DOHH2 (cell line): ENCODE measurements at regions not wholly inside any gene's neighbourhood (a gene's known extent, or its start where the extent isn't known, plus 50 kb on each side); places are given as distances from the start of the nearest gene placed in this dataset.

Experiments used
- H3F3A ChIP-seq: fragments of 200-600 bp; sonication (generic), shearing (Covaris generic); 2 replicates; pipeline ENCODE4 v1.6.0; 2016; ENCODE audit warnings: antibody characterized with exemption, mild to moderate bottlenecking; ENCODE audit not compliant: control insufficient read depth, insufficient read depth
- H3K27ac ChIP-seq: fragments of 200-600 bp; sonication (generic); 2 replicates; pipeline ENCODE4 v1.5.1; 2014; ENCODE audit warnings: low read depth, mild to moderate bottlenecking, low read length, moderate library complexity
- H3K27me3 ChIP-seq: fragments of 200-600 bp; sonication (generic); 2 replicates; pipeline ENCODE4 v1.6.1; 2014; ENCODE audit warnings: mild to moderate bottlenecking, low read length, mixed read lengths; ENCODE audit not compliant: control insufficient read depth
- H3K36me3 ChIP-seq: fragments of 200-600 bp; sonication (generic); 2 replicates; pipeline ENCODE4 v1.6.1; 2014; ENCODE audit warnings: mild to moderate bottlenecking, low read length, moderate library complexity, mixed read lengths; ENCODE audit not compliant: control insufficient read depth
- H3K4me1 ChIP-seq: fragments of 200-600 bp; sonication (generic); 2 replicates; pipeline ENCODE4 v1.6.1; 2014; ENCODE audit warnings: mild to moderate bottlenecking, low read length, mixed read lengths; ENCODE audit not compliant: control insufficient read depth
- H3K4me2 ChIP-seq: fragments of 200-600 bp; sonication (generic); 2 replicates; pipeline ENCODE4 v1.6.0; 2014; ENCODE audit warnings: mild to moderate bottlenecking, low read length, moderate library complexity
- H3K4me3 ChIP-seq: fragments of 200-600 bp; sonication (generic); 2 replicates; pipeline ENCODE4 v1.5.1; 2014; ENCODE audit warnings: mild to moderate bottlenecking, low read length, mixed read lengths
- H3K79me2 ChIP-seq: fragments of 200-600 bp; sonication (generic); 2 replicates; pipeline ENCODE4 v1.6.1; 2014; ENCODE audit warnings: mild to moderate bottlenecking, low read length, mixed read lengths; ENCODE audit not compliant: control insufficient read depth
- H3K9me2 ChIP-seq: fragments of 200-600 bp; sonication (generic); replicated peaks from 2 replicates; pipeline ENCODE4 v1.6.1; 2014; ENCODE audit warnings: mild to moderate bottlenecking, low read length, mixed read lengths; ENCODE audit not compliant: control insufficient read depth
- H3K9me3 ChIP-seq: fragments of 200-600 bp; sonication (generic); 2 replicates; pipeline ENCODE4 v1.6.1; 2014; ENCODE audit warnings: antibody characterized with exemption, low read length, mixed read lengths; ENCODE audit not compliant: control insufficient read depth, insufficient read depth
- H4K20me1 ChIP-seq: fragments of 200-600 bp; sonication (generic); 2 replicates; pipeline ENCODE4 v1.6.0; 2014; ENCODE audit warnings: low read depth, mild to moderate bottlenecking, antibody characterized with exemption, low read length, moderate library complexity; ENCODE audit not compliant: control insufficient read depth, insufficient read depth
- EZH2phosphoT487 ChIP-seq: fragments of 200-600 bp; sonication (generic); IDR thresholded peaks from 2 replicates; pipeline ENCODE4 v1.6.1; 2017; ENCODE audit warnings: borderline replicate concordance, mild to moderate bottlenecking, antibody characterized with exemption, low read length, moderate library complexity, mixed read lengths
- TF ChIP-seq, protein P1 (sequence below): fragments of 200-600 bp; sonication (generic); IDR thresholded peaks from one replicate; pipeline ENCODE4 v1.5.1; 2014; ENCODE audit warnings: antibody characterized with exemption, mild to moderate bottlenecking, low read depth, low read length; ENCODE audit not compliant: poor library complexity, severe bottlenecking

DNA sequence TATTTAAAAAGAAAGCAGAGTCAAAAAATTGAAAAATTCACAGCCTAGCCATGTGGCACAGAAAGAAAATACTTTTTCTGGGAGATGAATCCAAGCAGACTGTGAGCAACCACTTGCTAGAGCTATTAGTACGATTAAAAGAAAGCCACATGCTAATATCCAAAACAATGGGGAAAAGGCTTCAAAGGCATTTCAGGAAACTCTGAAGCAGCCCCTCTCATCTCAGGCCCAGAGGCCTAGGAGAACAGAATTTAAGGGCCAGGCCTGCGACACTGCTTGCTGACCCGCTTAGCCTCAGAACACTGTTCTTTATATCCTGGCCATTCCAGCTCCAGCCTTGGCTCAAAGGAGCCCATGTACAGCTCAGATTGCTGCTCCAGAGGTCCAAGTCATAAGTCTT is 1257.0 kb upstream of the CDH18 start:
- Histone ChIP-seq H3F3A (no peaks in the 10 kb centered on the region), H3K79me2 (no peaks in the 10 kb centered on the region), H3K27me3 (no peaks in the 10 kb centered on the region), H3K27ac (no peak overlapping the region), H3K9me2 (no peaks in the 10 kb centered on the region), H3K9me3 (no peaks in the 10 kb centered on the region; the same call in 1 of the 2 replicates), H3K4me3 (no peak overlapping the region), H3K36me3 (no peaks in the 10 kb centered on the region), H3K4me2 (no peak overlapping the region), H4K20me1 (no peaks in the 10 kb centered on the region), H3K4me1 (no peaks in the 10 kb centered on the region)
- TF ChIP-seq, protein P1, sequence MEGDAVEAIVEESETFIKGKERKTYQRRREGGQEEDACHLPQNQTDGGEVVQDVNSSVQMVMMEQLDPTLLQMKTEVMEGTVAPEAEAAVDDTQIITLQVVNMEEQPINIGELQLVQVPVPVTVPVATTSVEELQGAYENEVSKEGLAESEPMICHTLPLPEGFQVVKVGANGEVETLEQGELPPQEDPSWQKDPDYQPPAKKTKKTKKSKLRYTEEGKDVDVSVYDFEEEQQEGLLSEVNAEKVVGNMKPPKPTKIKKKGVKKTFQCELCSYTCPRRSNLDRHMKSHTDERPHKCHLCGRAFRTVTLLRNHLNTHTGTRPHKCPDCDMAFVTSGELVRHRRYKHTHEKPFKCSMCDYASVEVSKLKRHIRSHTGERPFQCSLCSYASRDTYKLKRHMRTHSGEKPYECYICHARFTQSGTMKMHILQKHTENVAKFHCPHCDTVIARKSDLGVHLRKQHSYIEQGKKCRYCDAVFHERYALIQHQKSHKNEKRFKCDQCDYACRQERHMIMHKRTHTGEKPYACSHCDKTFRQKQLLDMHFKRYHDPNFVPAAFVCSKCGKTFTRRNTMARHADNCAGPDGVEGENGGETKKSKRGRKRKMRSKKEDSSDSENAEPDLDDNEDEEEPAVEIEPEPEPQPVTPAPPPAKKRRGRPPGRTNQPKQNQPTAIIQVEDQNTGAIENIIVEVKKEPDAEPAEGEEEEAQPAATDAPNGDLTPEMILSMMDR = no peak
- no peak for TF ChIP-seq EZH2phosphoT487

DNA sequence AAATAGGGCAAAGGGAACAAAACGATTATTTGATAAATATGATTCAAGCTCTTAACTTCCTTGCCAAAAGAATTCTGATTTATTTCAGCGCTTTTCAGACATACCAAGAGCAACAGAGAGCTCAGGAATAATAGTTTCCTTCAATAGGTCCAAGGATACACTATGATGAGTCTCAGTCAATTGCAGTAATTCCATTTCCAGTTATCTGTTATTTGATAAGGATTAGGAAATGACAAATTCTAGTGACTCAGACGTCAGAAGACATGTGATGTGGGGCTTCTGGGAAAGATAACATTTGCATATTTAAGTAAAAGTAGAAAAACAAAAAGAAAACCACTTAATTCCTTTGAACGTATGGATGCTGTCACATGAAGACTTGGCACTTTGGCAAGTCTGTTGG is 1250.8 kb upstream of the CDH18 start:
- no peak overlapping the region for H3K4me2 ChIP-seq
- H3K27ac ChIP-seq = no peak overlapping the region
- no peak overlapping the region for H3K4me3 ChIP-seq
- H3K9me3 ChIP-seq = no peaks in the 10 kb centered on the region
- no peaks in the 10 kb centered on the region for H3K36me3 ChIP-seq
- H3K9me2 ChIP-seq = no peaks in the 10 kb centered on the region
- H3K27me3 ChIP-seq = no peaks in the 10 kb centered on the region
- H4K20me1 ChIP-seq = no peaks in the 10 kb centered on the region
- H3K4me1 ChIP-seq = no peaks in the 10 kb centered on the region
- TF ChIP-seq, protein P1 = no peak
- no peak for TF ChIP-seq EZH2phosphoT487
- no peaks in the 10 kb centered on the region for H3F3A ChIP-seq
- H3K79me2 ChIP-seq = no peaks in the 10 kb centered on the region

DNA sequence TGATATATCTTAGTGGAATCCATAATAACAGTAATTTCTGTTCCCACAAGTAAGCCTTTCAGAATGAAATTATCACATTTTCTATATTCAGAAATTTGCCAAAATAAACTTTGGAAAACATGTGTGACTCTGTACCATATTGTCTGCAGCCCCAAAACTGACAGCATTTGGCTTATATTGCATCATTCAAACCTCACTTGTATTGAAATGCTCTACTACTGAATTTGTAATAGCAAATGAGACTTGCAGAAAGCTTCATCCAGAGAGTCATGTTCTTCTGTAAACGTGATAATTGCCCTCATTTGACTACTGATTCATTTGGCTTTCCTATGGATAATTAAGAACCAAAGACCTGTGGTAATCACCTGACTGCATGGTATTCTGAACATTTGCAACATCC is 1249.5 kb upstream of the CDH18 start:
- Histone ChIP-seq H3K79me2 (no peaks in the 10 kb centered on the region), H3K27me3 (no peaks in the 10 kb centered on the region), H3K4me2 (no peak overlapping the region), H3K4me1 (no peaks in the 10 kb centered on the region), H3K27ac (no peak overlapping the region), H3K9me2 (no peaks in the 10 kb centered on the region), H3K9me3 (no peaks in the 10 kb centered on the region), H3F3A (no peaks in the 10 kb centered on the region), H4K20me1 (no peaks in the 10 kb centered on the region), H3K36me3 (no peaks in the 10 kb centered on the region), H3K4me3 (no peak overlapping the region)
- TF ChIP-seq, protein P1 = no peak
- no peak for TF ChIP-seq EZH2phosphoT487

DNA sequence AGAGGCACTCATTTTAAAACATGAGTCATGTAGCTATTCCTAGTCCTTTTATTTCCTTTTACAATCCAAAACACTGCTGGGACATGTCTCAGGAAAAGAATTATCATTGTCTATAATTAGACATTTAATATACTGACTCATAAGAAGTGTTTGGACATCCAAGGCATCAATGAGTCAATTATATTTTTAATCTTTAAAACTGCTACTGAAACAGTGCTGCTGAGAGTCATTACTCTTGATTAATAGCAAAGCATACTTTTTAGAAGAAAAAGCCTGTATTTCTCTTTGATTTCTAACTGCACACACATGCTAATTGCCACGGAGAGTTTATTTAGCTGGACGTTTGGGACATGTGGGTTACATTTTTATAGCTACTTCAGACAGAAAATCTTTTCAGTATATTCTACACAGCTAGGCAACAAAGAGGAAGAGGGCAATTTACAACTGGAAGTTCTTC is 1249.0 kb upstream of the CDH18 start:
- Histone ChIP-seq H3K36me3 (no peaks in the 10 kb centered on the region), H3K4me3 (no peak overlapping the region), H3K4me1 (no peaks in the 10 kb centered on the region), H4K20me1 (no peaks in the 10 kb centered on the region), H3K9me2 (no peaks in the 10 kb centered on the region), H3F3A (no peaks in the 10 kb centered on the region), H3K9me3 (no peaks in the 10 kb centered on the region), H3K27ac (no peak overlapping the region), H3K79me2 (no peaks in the 10 kb centered on the region), H3K27me3 (no peaks in the 10 kb centered on the region), H3K4me2 (no peak overlapping the region)
- TF ChIP-seq, protein P1 = no peak
- TF ChIP-seq EZH2phosphoT487 = no peak
